NT2/D1 (cell line): ENCODE measurements at regions not wholly inside any gene's neighbourhood (a gene's known extent, or its start where the extent isn't known, plus 50 kb on each side); places are given as distances from the start of the nearest gene placed in this dataset.

Source experiments
- DNase-seq: peaks from one replicate; pipeline ENCODE4 v3.0.0-alpha.2; 2011; ENCODE audit warnings: low read depth, low spot score
- H3K27me3 ChIP-seq: 2 replicates; pipeline ENCODE4 v1.6.0; 2011; ENCODE audit warnings: mild to moderate bottlenecking; ENCODE audit not compliant: insufficient read length, insufficient read depth
- H3K36me3 ChIP-seq: 2 replicates; pipeline ENCODE4 v1.6.1; 2011; ENCODE audit warnings: mild to moderate bottlenecking, low read length, mixed read lengths; ENCODE audit not compliant: insufficient read depth, insufficient read length
- H3K4me1 ChIP-seq: 2 replicates; pipeline ENCODE4 v1.5.1; 2011; ENCODE audit not compliant: insufficient read depth, insufficient read length
- H3K4me3 ChIP-seq: 2 replicates; pipeline ENCODE4 v1.5.1; 2011; ENCODE audit warnings: low read depth; ENCODE audit not compliant: insufficient read length
- H3K9ac ChIP-seq: 2 replicates; pipeline ENCODE4 v1.6.0; 2011; ENCODE audit warnings: low read depth; ENCODE audit not compliant: insufficient read length
- H3K9me3 ChIP-seq: 2 replicates; pipeline ENCODE4 v1.5.1; 2011; ENCODE audit warnings: mild to moderate bottlenecking, low read length; ENCODE audit not compliant: insufficient read depth
- SUZ12 ChIP-seq: IDR thresholded peaks from 2 replicates; pipeline ENCODE4 v1.6.1; 2011; ENCODE audit not compliant: insufficient read length, insufficient read depth; ENCODE audit errors: extremely low read depth
- YY1 ChIP-seq: IDR thresholded peaks from 2 replicates; pipeline ENCODE4 v1.6.1; 2011; ENCODE audit not compliant: insufficient read length, insufficient read depth
- ZNF274 ChIP-seq: IDR thresholded peaks from 2 replicates; pipeline ENCODE4 v1.6.1; 2011; ENCODE audit warnings: mild to moderate bottlenecking, low read depth, low read length

- no peaks in the 10 kb centered on the region for H3K4me1 ChIP-seq
- H3K27me3 ChIP-seq, result no peaks in the 10 kb centered on the region
- H3K36me3 ChIP-seq, result no peaks in the 10 kb centered on the region
- H3K9ac ChIP-seq, result no peak overlapping the region
- no peaks in the 10 kb centered on the region for H3K9me3 ChIP-seq
- no peak overlapping the region for H3K4me3 ChIP-seq
- no peak for DNase-seq
- TF ChIP-seq YY1, result no peak
- no peak for TF ChIP-seq SUZ12
- no peak for TF ChIP-seq ZNF274
Measured at GRCh38 chr14:53470351-53471043, 317.4 kb upstream of the DDHD1 start.

- H3K9me3 ChIP-seq, result no peaks in the 10 kb centered on the region
- no peaks in the 10 kb centered on the region for H3K36me3 ChIP-seq
- TF ChIP-seq SUZ12, result no peak
- TF ChIP-seq YY1, result no peak
- TF ChIP-seq ZNF274, result no peak
- H3K4me3 ChIP-seq, result no peak overlapping the region
- no peak overlapping the region for H3K9ac ChIP-seq
- H3K27me3 ChIP-seq, result no peaks in the 10 kb centered on the region
- DNase-seq, result no peak
- H3K4me1 ChIP-seq, result no peaks in the 10 kb centered on the region
Measured at GRCh38 chr14:53468876-53469275, 315.8 kb upstream of the DDHD1 start.

- TF ChIP-seq ZNF274, result no peak
- TF ChIP-seq YY1, result no peak
- no peak for TF ChIP-seq SUZ12
- Histone ChIP-seq H3K9me3 (no peaks in the 10 kb centered on the region), H3K4me3 (no peak overlapping the region), H3K36me3 (no peaks in the 10 kb centered on the region), H3K27me3 (no peaks in the 10 kb centered on the region), H3K9ac (no peak overlapping the region), H3K4me1 (peaks cover 4% of the 10 kb centered on the region)
- no peak for DNase-seq
Measured at GRCh38 chr14:53464376-53464775, 311.3 kb upstream of the DDHD1 start.

GRCh38 chr14:53462931-53463778, 310.0 kb upstream of the DDHD1 start:
- TF ChIP-seq YY1, result no peak
- H3K9ac ChIP-seq, result no peak overlapping the region
- DNase-seq, result no peak
- no peaks in the 10 kb centered on the region for H3K9me3 ChIP-seq
- H3K4me3 ChIP-seq, result no peak overlapping the region
- no peaks in the 10 kb centered on the region for H3K36me3 ChIP-seq
- peaks cover 4% of the 10 kb centered on the region for H3K4me1 ChIP-seq
- no peaks in the 10 kb centered on the region for H3K27me3 ChIP-seq

- no peak for TF ChIP-seq ZNF274
- TF ChIP-seq SUZ12, result no peak
- no peak for TF ChIP-seq YY1
- Histone ChIP-seq H3K4me3 (no peak overlapping the region), H3K36me3 (no peaks in the 10 kb centered on the region), H3K9ac (no peak overlapping the region), H3K9me3 (no peaks in the 10 kb centered on the region), H3K27me3 (no peaks in the 10 kb centered on the region), H3K4me1 (peaks cover 4% of the 10 kb centered on the region)
- no peak for DNase-seq
Measured at GRCh38 chr14:53461858-53462257, 308.7 kb upstream of the DDHD1 start.

GRCh38 chr14:53460544-53460943, 307.4 kb upstream of the DDHD1 start:
- Histone ChIP-seq H3K27me3 (no peaks in the 10 kb centered on the region), H3K36me3 (no peaks in the 10 kb centered on the region), H3K4me1 (peaks cover 4% of the 10 kb centered on the region), H3K4me3 (no peak overlapping the region), H3K9ac (no peak overlapping the region), H3K9me3 (no peaks in the 10 kb centered on the region)
- no peak for DNase-seq
- TF ChIP-seq ZNF274 (no peak), SUZ12 (no peak), YY1 (no peak)

GRCh38 chr14:53458368-53458814, 305.3 kb upstream of the DDHD1 start:
- Histone ChIP-seq H3K9ac (no peak overlapping the region), H3K27me3 (no peaks in the 10 kb centered on the region), H3K4me3 (no peak overlapping the region), H3K4me1 (peaks cover 4% of the 10 kb centered on the region), H3K9me3 (no peaks in the 10 kb centered on the region), H3K36me3 (no peaks in the 10 kb centered on the region)
- no peak for DNase-seq
- no peak for TF ChIP-seq ZNF274
